ENCODE measurements at regions not wholly inside any gene's neighbourhood (a gene's known extent, or its start where the extent isn't known, plus 50 kb on each side); places are given as distances from the start of the nearest gene placed in this dataset.

DNA sequence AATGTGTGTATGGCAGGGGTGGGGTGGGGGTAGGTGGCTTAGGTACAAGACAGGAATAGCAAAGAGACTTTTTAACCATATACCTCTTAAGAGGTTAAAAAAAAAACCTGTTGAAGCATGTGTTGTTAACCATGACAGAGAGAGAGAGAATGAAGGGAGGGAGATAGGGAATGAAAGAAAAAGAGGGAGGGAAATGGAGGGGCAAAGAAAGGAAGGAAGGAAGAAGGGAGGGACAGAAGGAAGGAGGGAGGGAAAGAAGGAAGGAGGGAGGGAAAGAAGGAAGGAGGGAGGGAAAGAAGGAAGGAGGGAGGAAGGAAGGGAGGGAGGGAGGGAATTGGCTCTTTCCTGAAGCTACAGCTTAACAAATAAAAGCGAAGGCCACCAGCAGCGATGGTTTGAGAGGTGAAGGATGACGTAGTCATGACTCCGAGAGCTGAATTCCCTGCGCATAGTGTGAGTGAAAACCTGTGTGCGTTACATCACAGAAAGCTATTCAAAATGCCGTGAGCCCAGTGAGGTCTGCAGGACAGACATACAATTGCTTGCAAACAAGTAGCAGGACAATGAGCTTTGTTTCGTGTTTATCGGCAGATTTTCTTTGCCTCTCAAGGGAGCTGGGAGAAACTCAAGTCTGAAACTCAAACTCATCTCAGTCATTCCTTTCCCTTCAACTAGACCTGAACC lies 88.6 kb upstream of the NEDD9 start:
- no peak overlapping the region for H3K27ac ChIP-seq
- TF ChIP-seq, protein P1, sequence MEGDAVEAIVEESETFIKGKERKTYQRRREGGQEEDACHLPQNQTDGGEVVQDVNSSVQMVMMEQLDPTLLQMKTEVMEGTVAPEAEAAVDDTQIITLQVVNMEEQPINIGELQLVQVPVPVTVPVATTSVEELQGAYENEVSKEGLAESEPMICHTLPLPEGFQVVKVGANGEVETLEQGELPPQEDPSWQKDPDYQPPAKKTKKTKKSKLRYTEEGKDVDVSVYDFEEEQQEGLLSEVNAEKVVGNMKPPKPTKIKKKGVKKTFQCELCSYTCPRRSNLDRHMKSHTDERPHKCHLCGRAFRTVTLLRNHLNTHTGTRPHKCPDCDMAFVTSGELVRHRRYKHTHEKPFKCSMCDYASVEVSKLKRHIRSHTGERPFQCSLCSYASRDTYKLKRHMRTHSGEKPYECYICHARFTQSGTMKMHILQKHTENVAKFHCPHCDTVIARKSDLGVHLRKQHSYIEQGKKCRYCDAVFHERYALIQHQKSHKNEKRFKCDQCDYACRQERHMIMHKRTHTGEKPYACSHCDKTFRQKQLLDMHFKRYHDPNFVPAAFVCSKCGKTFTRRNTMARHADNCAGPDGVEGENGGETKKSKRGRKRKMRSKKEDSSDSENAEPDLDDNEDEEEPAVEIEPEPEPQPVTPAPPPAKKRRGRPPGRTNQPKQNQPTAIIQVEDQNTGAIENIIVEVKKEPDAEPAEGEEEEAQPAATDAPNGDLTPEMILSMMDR (IDR thresholded peaks at IDR 0.05), result no peak
- no peak for TF ChIP-seq ZFX (IDR thresholded peaks at IDR 0.05; ENCODE audit: borderline replicate concordance)

DNA sequence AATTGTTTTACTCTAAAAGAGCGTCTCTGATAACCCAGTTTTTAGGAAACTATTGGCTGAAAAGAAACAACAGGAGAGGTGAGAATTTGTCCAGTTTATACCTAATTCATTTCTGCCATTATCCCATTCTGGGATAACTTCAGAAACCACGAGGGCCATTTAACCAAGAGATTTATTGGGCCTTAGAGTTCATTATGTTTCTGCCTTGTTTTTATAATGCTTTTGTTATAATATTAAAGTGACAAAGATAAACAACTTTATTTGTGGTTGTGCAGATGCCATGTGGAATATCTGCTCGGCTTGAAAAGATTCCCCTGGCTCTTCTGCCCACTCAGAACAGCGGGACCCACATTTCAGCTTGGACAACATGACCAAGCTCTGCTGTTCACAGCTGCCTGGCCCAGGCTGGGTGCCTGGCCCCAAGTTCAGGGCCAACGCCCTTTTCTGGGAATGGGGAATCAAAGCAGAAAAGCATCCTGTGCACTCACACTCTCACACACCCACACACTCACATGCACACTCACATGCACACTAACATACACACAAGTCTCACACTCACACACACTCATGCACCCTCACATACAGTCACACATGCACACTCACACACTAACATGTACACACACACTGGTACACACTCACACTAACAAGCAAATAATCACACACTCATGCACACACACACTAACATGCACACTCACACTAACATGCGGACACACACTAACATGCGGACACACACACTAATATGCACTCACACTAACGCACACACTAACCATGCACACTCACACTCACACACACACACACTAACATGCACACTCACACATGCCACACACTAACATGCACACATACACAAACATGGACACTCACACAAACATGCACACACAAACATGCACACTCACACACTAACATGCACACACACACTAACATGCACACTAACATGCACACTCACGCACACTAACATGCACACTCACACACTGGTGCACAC lies 86.7 kb upstream of the NEDD9 start:
- TF ChIP-seq ZFX (IDR thresholded peaks at IDR 0.05; ENCODE audit: borderline replicate concordance), result no peak
- TF ChIP-seq, protein P1 (IDR thresholded peaks at IDR 0.05), result no peak
- H3K27ac ChIP-seq, result no peak overlapping the region

DNA sequence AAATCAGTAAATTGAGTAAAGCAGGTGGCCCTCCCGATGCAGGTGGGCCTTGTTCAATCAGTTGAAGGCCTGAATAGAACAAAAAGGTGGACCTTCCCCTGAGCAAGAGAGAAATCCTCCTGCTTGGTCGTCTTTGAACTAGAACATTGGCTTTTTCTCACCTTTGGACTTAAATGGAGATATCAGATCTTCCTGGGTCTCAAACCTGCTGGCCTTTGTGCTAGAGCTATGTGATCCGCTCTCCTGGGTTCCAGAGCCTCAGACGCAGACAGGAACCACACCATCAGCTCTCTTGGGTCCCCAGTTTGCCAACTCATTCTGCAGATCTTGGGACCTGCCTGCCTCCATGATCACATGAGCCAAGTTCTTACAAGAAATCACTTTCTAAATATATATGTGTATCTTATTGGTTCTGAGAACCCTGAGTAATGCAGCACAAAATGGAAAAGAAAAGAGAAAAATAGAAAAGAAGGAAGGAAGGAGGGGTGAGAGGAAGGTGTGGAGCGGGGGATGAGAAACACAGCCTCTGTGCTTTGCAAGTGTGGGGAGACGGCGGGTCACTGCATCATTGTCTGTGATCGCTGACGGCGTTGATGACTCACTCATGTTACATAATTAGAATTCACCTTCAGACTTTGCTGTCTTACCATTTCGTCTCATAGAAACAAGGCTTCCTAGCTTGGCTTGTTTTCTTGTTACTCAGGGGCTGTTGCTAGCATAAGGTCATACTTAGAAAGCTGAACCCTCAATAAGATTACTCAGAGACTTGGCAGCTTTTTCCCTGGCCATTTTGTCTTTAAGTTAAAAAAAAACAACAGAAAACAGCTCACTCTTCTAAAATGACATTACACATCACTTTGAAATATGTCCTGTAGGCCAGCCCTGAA lies 85.7 kb upstream of the NEDD9 start:
- TF ChIP-seq, protein P1 (IDR thresholded peaks at IDR 0.05), result no peak
- TF ChIP-seq ZFX (IDR thresholded peaks at IDR 0.05; ENCODE audit: borderline replicate concordance), result no peak
- H3K27ac ChIP-seq, result no peak overlapping the region

DNA sequence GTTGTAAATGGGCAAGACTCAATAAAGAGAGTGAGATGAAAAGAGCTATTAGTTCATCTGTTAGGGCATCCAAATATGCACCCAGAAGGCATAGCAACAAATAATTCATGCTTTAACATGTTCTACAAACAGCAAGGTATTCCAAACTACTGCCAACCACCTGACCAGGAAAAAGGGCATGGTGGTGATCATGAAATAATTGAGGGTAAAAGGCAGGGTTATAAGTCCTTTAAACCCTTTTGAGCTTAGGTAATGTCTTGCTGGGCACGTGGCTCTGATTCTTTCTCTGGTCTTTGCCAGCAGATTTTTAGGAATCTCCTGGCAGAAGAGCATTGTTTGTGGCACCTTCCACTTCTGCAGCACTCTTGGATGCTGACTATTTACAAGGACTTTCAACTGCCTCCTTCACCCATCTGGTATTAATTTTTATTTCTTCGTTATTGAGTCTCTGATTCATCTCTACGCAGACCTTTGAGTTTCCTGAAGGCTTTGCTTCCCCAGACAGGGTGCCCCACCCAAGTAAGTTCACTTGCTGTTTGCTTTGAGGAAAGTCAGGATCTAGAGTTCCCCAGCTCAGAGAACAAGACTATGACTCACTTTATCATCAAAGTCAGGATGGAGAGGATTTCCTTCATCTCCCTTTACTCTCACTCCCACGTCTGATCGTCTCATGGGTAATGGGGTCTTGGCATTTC lies 83.4 kb upstream of the NEDD9 start:
- no peak overlapping the region for H3K27ac ChIP-seq
- no peak for TF ChIP-seq ZFX (IDR thresholded peaks at IDR 0.05; ENCODE audit: borderline replicate concordance)
- TF ChIP-seq, protein P1 (IDR thresholded peaks at IDR 0.05), result no peak

DNA sequence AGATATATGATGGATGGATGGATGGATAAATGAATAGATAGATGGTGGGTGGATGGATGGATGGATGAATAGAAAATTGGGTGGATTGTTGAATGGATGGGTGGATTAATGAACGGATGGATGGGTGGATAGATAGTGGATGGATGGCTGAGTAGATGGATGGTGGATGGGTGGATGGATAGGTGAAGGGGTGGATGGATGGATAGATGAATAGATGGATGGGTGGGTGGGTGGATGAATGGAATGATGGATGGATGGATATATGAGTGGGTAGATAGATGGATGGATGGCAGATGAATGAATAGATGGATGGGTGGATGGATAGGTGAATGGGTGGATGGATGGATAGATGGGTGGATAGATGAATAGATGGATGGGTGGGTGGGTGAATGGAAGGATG lies 80.7 kb upstream of the NEDD9 start:
- TF ChIP-seq, protein P1 (IDR thresholded peaks at IDR 0.05), result no peak
- no peak for TF ChIP-seq ZFX (IDR thresholded peaks at IDR 0.05; ENCODE audit: borderline replicate concordance)
- no peak overlapping the region for H3K27ac ChIP-seq

DNA sequence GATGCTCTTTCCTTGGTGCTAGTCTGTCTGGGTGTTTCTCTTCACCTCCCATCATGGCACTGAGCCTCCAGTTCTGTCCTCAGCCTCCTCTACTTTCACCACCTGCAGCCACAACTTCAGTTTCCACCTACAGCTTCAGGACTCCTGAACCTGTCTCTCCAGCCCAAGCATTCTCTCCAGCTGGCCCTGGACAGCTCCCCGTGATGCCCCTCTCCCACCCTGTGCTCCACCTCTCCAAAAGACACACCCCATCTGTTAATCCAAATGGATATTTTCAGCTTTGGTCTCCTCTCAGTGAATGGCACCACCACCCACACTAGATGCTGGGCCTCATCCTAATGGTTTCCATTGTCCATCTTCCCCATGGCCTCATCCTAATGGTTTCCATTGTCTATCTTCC lies 79.5 kb upstream of the NEDD9 start:
- H3K27ac ChIP-seq, result no peak overlapping the region
- TF ChIP-seq, protein P1 (IDR thresholded peaks at IDR 0.05), result no peak
- no peak for TF ChIP-seq ZFX (IDR thresholded peaks at IDR 0.05; ENCODE audit: borderline replicate concordance)
